ENCODE measurements at regions not wholly inside any gene's neighbourhood (a gene's known extent, or its start where the extent isn't known, plus 50 kb on each side); places are given as distances from the start of the nearest gene placed in this dataset.

DNA sequence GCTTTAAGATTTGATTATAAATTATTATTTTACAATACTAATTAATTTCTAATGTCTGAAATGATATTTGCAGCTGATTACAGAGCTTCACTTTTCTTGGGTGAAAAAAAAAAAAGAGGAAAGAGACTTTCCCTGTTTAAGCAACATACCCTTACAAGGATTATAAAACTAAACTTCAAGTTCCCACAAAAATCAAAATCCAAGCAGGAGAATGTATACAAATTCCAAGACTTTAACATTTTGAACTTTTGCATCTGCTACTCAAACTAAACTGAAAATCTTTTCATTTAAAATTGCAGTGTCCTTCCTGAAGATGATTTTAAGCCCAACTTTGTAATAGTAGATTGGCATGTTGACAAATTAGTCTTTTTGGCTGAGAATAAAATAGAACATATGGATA lies 742.4 kb upstream of the INTU start:
- ATAC-seq (no peak), DNase-seq (no peak)
- Histone ChIP-seq H3K9me3 (peaks cover 21% of the 10 kb centered on the region), H3K4me3 (no peak overlapping the region), H3K4me1 (ENCODE audit: low read depth) (no peaks in the 10 kb centered on the region), H3K36me3 (ENCODE audit: low read depth) (no peaks in the 10 kb centered on the region)
- TF ChIP-seq, protein P1, sequence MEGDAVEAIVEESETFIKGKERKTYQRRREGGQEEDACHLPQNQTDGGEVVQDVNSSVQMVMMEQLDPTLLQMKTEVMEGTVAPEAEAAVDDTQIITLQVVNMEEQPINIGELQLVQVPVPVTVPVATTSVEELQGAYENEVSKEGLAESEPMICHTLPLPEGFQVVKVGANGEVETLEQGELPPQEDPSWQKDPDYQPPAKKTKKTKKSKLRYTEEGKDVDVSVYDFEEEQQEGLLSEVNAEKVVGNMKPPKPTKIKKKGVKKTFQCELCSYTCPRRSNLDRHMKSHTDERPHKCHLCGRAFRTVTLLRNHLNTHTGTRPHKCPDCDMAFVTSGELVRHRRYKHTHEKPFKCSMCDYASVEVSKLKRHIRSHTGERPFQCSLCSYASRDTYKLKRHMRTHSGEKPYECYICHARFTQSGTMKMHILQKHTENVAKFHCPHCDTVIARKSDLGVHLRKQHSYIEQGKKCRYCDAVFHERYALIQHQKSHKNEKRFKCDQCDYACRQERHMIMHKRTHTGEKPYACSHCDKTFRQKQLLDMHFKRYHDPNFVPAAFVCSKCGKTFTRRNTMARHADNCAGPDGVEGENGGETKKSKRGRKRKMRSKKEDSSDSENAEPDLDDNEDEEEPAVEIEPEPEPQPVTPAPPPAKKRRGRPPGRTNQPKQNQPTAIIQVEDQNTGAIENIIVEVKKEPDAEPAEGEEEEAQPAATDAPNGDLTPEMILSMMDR (IDR thresholded peaks at IDR 0.05) = no peak
- intact Hi-C loops (cut with DNase I, micrococcal nuclease) = no loop called here

DNA sequence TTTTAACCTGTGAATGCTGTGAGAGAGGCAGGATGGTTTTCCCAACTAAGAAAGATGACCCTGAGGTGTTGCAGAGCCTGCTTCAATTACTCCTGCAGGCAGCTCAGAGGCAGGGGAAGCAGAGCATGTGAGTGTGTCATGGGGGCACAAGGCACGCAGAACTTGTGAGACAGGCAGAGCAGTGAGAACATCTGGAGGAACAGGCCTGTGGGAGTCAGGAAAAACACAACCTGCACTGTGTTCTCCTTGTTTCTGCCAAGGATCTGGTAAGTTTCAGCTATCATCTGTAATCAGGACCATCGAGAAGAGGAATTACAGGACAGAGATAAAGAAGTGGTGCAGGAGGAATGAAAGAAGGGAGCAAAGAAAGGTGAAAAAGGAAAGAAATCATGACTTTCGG lies 741.8 kb upstream of the INTU start:
- peaks cover 26% of the 10 kb centered on the region for H3K9me3 ChIP-seq
- TF ChIP-seq, protein P1 (IDR thresholded peaks at IDR 0.05) = no peak
- intact Hi-C loops (cut with DNase I, micrococcal nuclease) = no loop called here
- no peaks in the 10 kb centered on the region for H3K36me3 ChIP-seq (ENCODE audit: low read depth)
- no peak for ATAC-seq
- no peak overlapping the region for H3K4me3 ChIP-seq
- H3K4me1 ChIP-seq (ENCODE audit: low read depth) = no peaks in the 10 kb centered on the region
- DNase-seq = no peak

DNA sequence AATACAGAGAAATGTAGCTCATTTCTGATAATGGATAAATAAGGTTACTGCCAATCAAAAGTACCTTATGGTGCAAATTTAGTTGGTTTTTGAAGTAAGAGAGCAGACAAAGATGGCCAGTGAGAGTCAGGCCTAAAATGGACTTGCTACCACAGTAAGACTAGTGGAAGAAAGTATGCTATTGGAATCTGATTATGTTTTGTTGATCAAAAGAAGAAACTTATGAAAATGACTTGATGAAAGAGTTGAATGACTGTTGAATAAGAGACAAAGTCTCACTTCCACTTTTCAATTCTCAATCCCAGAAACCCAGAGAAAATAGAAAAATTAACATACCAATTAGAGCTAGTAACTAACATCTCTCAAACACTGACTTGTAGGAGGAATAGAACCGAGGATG lies 737.8 kb upstream of the INTU start:
- H3K9me3 ChIP-seq = peaks cover 42% of the 10 kb centered on the region
- H3K36me3 ChIP-seq (ENCODE audit: low read depth) = no peaks in the 10 kb centered on the region
- intact Hi-C loops (cut with DNase I, micrococcal nuclease) = no loop called here
- ATAC-seq (no peak), DNase-seq (no peak)
- no peak overlapping the region for H3K4me3 ChIP-seq
- no peaks in the 10 kb centered on the region for H3K4me1 ChIP-seq (ENCODE audit: low read depth)
- TF ChIP-seq, protein P1 (IDR thresholded peaks at IDR 0.05) = no peak

DNA sequence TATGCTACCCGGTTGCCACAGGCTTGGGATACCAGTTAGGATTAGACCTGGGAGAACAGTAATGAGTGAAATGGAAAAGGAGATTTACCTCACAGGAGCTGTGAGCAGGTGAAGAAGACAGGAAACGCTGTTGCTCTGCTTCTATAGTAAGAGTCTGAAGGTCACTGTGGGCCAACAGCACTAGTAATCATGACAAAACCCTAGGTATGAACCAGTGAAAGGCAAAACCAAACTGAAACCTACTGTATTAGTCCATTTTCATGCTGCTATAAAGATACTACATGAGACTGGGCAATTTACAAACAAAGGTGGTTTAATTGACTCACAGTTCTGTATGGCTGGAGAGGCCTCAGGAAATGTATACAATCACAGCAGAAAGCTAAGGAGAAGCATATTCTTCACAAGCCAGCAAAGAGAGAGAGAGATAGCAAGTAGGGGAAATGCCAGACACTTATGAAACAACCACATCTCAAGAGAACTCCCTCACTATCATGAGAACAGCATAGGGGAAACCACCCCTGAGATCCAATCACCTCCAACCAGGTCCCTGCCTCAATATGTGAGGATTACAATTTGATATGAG lies 736.7 kb upstream of the INTU start:
- Histone ChIP-seq H3K4me1 (ENCODE audit: low read depth) (no peaks in the 10 kb centered on the region), H3K36me3 (ENCODE audit: low read depth) (no peaks in the 10 kb centered on the region), H3K4me3 (no peak overlapping the region), H3K9me3 (peaks cover 43% of the 10 kb centered on the region)
- ATAC-seq (no peak), DNase-seq (no peak)
- intact Hi-C loops (cut with DNase I, micrococcal nuclease) = no loop called here
- TF ChIP-seq, protein P1 (IDR thresholded peaks at IDR 0.05) = no peak

DNA sequence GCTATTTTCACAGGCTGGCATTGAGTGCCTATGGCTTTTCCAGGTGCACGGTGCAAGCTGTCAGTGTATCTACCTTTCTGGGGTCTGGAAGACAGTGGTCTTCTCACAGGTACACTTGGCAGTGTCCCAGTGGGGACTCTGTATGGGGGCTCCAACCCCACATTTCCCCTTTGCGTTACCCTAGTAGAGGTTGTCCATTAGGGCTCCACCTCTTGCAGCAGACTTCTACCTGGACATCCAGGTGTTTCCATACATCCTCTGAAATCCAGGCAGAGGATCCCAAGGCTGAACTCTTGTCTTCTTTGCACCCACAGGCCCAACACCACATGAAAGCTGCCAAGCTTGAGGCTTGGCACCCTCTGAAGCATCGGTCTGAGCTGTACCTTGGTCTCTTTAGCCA lies 735.7 kb upstream of the INTU start:
- TF ChIP-seq, protein P1 (IDR thresholded peaks at IDR 0.05) = no peak
- intact Hi-C loops (cut with DNase I, micrococcal nuclease) = no loop called here
- no peak for DNase-seq
- H3K4me3 ChIP-seq = no peak overlapping the region
- peaks cover 42% of the 10 kb centered on the region for H3K9me3 ChIP-seq
- no peaks in the 10 kb centered on the region for H3K4me1 ChIP-seq (ENCODE audit: low read depth)
- H3K36me3 ChIP-seq (ENCODE audit: low read depth) = no peaks in the 10 kb centered on the region
- no peak for ATAC-seq

DNA sequence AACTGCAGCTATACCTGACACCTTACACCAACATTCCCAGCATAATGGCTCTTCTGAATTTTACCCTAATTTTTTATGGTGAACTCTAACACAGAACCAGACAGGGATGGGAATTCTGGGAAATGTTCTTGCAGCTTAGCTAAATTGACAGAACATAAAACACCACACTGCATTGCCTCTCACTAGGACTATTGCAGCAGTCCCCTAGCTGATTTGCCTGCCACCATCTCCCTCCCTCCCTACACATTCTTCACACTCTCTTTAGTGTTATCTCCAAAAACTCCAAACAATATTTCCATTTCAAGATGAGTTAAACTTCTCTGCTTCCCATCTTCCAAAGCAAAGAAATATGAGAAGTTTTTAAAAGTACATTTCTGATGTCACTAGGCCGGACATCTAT lies 733.9 kb upstream of the INTU start:
- H3K4me1 ChIP-seq (ENCODE audit: low read depth) = no peaks in the 10 kb centered on the region
- H3K36me3 ChIP-seq (ENCODE audit: low read depth) = no peaks in the 10 kb centered on the region
- TF ChIP-seq, protein P1 (IDR thresholded peaks at IDR 0.05) = no peak
- H3K4me3 ChIP-seq = no peak overlapping the region
- ATAC-seq (no peak), DNase-seq (no peak)
- intact Hi-C loops (cut with DNase I, micrococcal nuclease) = no loop called here
- H3K9me3 ChIP-seq = peaks cover 44% of the 10 kb centered on the region
